ENCODE measurements at regions not wholly inside any gene's neighbourhood (a gene's known extent, or its start where the extent isn't known, plus 50 kb on each side); places are given as distances from the start of the nearest gene placed in this dataset.

DNA sequence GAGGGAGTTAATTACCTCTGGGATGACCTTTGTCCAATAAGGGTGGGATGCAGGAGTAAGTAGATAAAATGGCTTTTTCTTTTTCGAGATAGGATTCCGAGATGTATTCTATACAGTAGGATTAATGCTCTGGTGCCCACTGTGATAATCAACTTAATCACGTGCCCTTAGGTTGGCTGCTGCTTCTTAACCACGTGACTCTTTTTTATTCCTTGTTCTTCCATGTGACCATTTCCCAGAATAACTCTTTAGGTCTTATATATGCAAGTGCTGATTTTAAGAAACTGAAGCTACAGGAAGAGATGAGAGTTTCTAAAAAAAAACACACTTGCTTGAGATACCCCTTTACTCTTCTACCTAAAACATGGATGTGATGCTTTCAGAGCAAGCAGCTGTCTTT, 1628.9 kb downstream of the PCDH7 start:
- POLR2A ChIA-PET: no interaction called here
- CTCF ChIA-PET: no interaction called here

DNA sequence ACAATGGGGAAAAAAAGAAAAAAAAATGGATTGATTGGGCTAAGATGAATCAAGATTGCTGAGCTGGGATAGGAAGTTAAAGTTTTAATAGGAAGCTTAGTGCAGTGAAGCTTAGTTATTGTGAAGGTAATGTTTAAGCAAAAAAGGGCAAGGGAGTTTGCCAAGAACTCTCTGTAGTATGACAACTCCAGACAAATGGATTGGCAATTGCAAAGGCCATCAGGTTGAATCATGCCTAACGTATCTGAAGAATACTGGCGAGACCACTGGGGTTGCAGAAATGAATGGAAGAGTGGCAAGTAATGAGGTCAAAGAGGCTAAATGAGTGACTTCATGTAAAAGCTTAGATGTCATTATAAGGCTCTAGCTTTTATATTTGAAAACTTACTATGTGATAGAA, 1654.0 kb downstream of the PCDH7 start:
- POLR2A ChIA-PET: no interaction called here
- CTCF ChIA-PET: no interaction called here
- no peak overlapping the region for H3K4me3 ChIP-seq (ENCODE audit: low read depth, low read length)
- no peak for DNase-seq (ENCODE audit: low read depth, low spot score)
- TF ChIP-seq, protein P1, sequence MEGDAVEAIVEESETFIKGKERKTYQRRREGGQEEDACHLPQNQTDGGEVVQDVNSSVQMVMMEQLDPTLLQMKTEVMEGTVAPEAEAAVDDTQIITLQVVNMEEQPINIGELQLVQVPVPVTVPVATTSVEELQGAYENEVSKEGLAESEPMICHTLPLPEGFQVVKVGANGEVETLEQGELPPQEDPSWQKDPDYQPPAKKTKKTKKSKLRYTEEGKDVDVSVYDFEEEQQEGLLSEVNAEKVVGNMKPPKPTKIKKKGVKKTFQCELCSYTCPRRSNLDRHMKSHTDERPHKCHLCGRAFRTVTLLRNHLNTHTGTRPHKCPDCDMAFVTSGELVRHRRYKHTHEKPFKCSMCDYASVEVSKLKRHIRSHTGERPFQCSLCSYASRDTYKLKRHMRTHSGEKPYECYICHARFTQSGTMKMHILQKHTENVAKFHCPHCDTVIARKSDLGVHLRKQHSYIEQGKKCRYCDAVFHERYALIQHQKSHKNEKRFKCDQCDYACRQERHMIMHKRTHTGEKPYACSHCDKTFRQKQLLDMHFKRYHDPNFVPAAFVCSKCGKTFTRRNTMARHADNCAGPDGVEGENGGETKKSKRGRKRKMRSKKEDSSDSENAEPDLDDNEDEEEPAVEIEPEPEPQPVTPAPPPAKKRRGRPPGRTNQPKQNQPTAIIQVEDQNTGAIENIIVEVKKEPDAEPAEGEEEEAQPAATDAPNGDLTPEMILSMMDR (IDR thresholded peaks at IDR 0.05; ENCODE audit: insufficient read depth, low read length, missing control alignments): no peak

More for the DNA sequence above, 1628.9 kb downstream of the PCDH7 start:
- H3K4me3 ChIP-seq (ENCODE audit: low read depth, low read length): no peak overlapping the region
- DNase-seq (ENCODE audit: low read depth, low spot score): no peak
- TF ChIP-seq, protein P1 (IDR thresholded peaks at IDR 0.05; ENCODE audit: insufficient read depth, low read length, missing control alignments): no peak

DNA sequence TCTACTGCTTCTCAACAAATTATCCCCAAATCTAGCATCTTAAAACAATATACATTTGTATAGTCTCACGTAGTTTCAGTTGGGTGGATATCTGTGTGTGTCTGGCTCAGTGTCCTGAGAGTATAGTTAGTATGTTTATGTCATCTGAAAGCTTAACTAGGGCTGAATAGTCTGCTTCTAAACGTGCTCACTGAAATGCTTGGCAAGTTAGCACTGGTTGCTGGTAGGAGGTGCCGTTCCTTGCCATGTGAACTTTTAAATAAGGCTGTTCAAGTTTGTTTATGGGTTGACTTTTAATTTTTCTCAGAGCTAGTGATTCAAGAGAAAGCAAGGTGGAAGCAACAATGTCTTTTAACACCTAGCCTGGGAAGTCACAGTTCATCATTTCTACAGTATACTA, 1673.6 kb downstream of the PCDH7 start:
- ChIA-PET POLR2A (no interaction called here), CTCF (no interaction called here)
- TF ChIP-seq, protein P1 (IDR thresholded peaks at IDR 0.05; ENCODE audit: insufficient read depth, low read length, missing control alignments): no peak

DNA sequence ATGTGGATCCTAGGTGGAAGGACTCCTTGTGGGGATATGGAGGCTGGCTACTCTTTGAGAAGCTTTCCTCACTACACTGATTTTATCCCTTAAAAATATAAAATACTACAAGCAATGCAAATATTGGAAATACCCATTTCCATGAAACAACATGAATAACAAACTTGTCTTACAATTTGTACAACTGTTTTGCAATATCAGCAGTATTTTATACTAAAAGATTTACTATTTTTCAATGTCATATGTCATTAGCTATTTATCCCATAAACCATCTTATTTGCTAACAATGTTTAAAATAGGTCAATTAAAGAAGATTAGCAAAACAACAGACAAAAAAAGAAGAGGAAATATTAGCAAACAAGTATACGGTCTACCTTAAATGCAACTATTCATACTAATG, 1674.1 kb downstream of the PCDH7 start:
- DNase-seq (ENCODE audit: low read depth, low spot score): no peak
- POLR2A ChIA-PET: no interaction called here
- TF ChIP-seq, protein P1 (IDR thresholded peaks at IDR 0.05; ENCODE audit: insufficient read depth, low read length, missing control alignments): no peak
- no peak overlapping the region for H3K4me3 ChIP-seq (ENCODE audit: low read depth, low read length)
- CTCF ChIA-PET: no interaction called here

More for the DNA sequence above, 1673.6 kb downstream of the PCDH7 start:
- no peak for DNase-seq (ENCODE audit: low read depth, low spot score)
- no peak overlapping the region for H3K4me3 ChIP-seq (ENCODE audit: low read depth, low read length)

DNA sequence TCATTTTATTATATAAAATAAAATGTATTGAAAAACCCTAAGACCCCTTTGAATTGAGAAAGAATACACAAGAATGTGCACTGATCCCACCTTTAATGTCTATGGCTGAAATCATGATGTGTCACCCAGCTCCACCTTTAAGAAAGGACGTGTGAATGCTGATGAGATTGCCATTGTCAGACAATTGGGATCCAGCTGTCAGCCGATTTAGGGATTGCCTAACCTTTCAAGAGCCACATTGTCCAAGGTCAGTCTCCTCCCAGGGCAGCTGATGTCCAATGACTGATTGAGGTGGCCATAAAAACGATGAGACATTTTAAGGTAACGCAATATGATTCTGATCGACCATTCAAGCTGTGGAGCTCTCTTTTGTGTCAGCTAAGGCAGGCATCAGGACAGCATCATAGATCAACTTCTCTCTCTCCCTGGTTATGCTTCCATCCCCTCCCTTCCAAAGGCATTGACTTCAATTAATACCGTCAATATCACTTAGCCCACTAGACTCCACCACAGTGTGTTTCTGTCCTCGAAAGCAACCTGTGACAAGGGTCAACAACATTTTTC, 1676.4 kb downstream of the PCDH7 start:
- no peak overlapping the region for H3K4me3 ChIP-seq (ENCODE audit: low read depth, low read length)
- TF ChIP-seq, protein P1 (IDR thresholded peaks at IDR 0.05; ENCODE audit: insufficient read depth, low read length, missing control alignments): no peak
- ChIA-PET CTCF (no interaction called here), POLR2A (no interaction called here)
- DNase-seq (ENCODE audit: low read depth, low spot score): no peak

DNA sequence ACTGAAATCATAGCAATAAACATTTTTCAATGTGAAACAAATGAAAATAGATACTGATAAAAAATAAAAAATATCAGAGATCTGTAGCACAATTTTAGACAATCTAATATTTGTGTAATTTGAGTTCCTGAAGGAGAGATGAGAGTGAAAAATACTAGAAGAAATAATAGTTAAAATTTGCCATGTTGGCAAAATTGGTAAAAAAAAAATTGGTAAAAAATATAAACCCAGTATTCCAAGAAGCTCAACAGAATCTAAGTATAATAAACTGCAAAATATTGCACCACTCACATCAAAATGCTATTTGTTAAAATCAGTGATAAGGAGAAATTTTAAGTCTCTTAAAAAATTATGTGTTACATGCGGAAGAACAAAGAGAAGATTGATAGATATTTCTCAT, 1680.7 kb downstream of the PCDH7 start:
- ChIA-PET POLR2A (no interaction called here), CTCF (no interaction called here)
- DNase-seq (ENCODE audit: low read depth, low spot score): no peak
- no peak overlapping the region for H3K4me3 ChIP-seq (ENCODE audit: low read depth, low read length)
- TF ChIP-seq, protein P1 (IDR thresholded peaks at IDR 0.05; ENCODE audit: insufficient read depth, low read length, missing control alignments): no peak
